ENCODE measurements at regions not wholly inside any gene's neighbourhood (a gene's known extent, or its start where the extent isn't known, plus 50 kb on each side); places are given as distances from the start of the nearest gene placed in this dataset.

- TF ChIP-seq, protein P1, sequence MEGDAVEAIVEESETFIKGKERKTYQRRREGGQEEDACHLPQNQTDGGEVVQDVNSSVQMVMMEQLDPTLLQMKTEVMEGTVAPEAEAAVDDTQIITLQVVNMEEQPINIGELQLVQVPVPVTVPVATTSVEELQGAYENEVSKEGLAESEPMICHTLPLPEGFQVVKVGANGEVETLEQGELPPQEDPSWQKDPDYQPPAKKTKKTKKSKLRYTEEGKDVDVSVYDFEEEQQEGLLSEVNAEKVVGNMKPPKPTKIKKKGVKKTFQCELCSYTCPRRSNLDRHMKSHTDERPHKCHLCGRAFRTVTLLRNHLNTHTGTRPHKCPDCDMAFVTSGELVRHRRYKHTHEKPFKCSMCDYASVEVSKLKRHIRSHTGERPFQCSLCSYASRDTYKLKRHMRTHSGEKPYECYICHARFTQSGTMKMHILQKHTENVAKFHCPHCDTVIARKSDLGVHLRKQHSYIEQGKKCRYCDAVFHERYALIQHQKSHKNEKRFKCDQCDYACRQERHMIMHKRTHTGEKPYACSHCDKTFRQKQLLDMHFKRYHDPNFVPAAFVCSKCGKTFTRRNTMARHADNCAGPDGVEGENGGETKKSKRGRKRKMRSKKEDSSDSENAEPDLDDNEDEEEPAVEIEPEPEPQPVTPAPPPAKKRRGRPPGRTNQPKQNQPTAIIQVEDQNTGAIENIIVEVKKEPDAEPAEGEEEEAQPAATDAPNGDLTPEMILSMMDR (IDR thresholded peaks at IDR 0.05): no peak
- TF ChIP-seq POLR2A (IDR thresholded peaks at IDR 0.05): no peak
These were observed 1988.8 kb upstream of the FLRT2 start for GRCh38 chr14:83541147-83541546.
